MM.1S (cell line): ENCODE measurements at regions not wholly inside any gene's neighbourhood (a gene's known extent, or its start where the extent isn't known, plus 50 kb on each side); places are given as distances from the start of the nearest gene placed in this dataset.

Source experiments
- DNase-seq: peaks from one replicate; pipeline ENCODE4 v3.0.0-alpha.2; 2015
- H2AFZ ChIP-seq: fragments of 300-600 bp; sonication (generic); 2 replicates; pipeline ENCODE4 v1.6.0; 2016; ENCODE audit warnings: antibody characterized with exemption, low read length
- H3F3A ChIP-seq: fragments of 300-600 bp; sonication (generic); 2 replicates; pipeline ENCODE4 v1.6.1; 2016; ENCODE audit warnings: mild to moderate bottlenecking, antibody characterized with exemption, low read length, moderate library complexity, mixed read lengths; ENCODE audit not compliant: insufficient read depth
- H3K27ac ChIP-seq: fragments of 300-600 bp; sonication (generic); 2 replicates; pipeline ENCODE4 v1.5.1; 2016; ENCODE audit warnings: mild to moderate bottlenecking, low read length
- H3K27me3 ChIP-seq: fragments of 300-600 bp; sonication (generic); replicated peaks from 2 replicates; pipeline ENCODE4 v1.6.0; 2016; ENCODE audit warnings: low read length; ENCODE audit not compliant: insufficient read depth
- H3K36me3 ChIP-seq: fragments of 300-600 bp; sonication (generic); replicated peaks from 2 replicates; pipeline ENCODE4 v1.6.1; 2016; ENCODE audit warnings: mild to moderate bottlenecking, low read length, mixed read lengths; ENCODE audit not compliant: insufficient read depth
- H3K4me1 ChIP-seq: fragments of 300-600 bp; sonication (generic); 2 replicates; pipeline ENCODE4 v1.6.1; 2016; ENCODE audit warnings: low read length, mixed read lengths
- H3K4me2 ChIP-seq: fragments of 300-600 bp; sonication (generic); 2 replicates; pipeline ENCODE4 v1.6.0; 2016; ENCODE audit warnings: low read depth, low read length
- H3K4me3 ChIP-seq: fragments of 300-600 bp; sonication (generic); 2 replicates; pipeline ENCODE4 v1.5.1; 2016; ENCODE audit warnings: low read length, mixed read lengths
- H3K79me2 ChIP-seq: fragments of 300-600 bp; sonication (generic); 2 replicates; pipeline ENCODE4 v1.6.1; 2016; ENCODE audit warnings: mixed run types, low read length, mixed read lengths
- H3K9ac ChIP-seq: fragments of 300-600 bp; sonication (generic); 2 replicates; pipeline ENCODE4 v1.6.1; 2016; ENCODE audit warnings: low read length, mixed read lengths
- H3K9me2 ChIP-seq: fragments of 300-600 bp; sonication (generic); replicated peaks from 2 replicates; pipeline ENCODE4 v1.6.1; 2016; ENCODE audit warnings: mild to moderate bottlenecking, low read length, mixed read lengths; ENCODE audit not compliant: insufficient read depth
- H3K9me3 ChIP-seq: fragments of 300-600 bp; sonication (generic); replicated peaks from 2 replicates; pipeline ENCODE4 v1.6.1; 2016; ENCODE audit warnings: mild to moderate bottlenecking, low read length, mixed read lengths; ENCODE audit not compliant: insufficient read depth
- H4K20me1 ChIP-seq: fragments of 300-600 bp; sonication (generic); 2 replicates; pipeline ENCODE4 v1.6.1; 2016; ENCODE audit warnings: mild to moderate bottlenecking, low read length, moderate library complexity, mixed read lengths; ENCODE audit not compliant: insufficient read depth
- EZH2 ChIP-seq: fragments of 300-600 bp; sonication (generic); optimal IDR thresholded peaks from 2 replicates; pipeline ENCODE3; 2017; ENCODE audit warnings: low read depth, mild to moderate bottlenecking, antibody characterized with exemption, low read length, mixed read lengths
- EZH2phosphoT487 ChIP-seq: fragments of 300-600 bp; sonication (generic); IDR thresholded peaks from 2 replicates; pipeline ENCODE4 v1.6.1; 2018; ENCODE audit warnings: antibody characterized with exemption, low read length
- TF ChIP-seq, protein P1 (sequence below): fragments of 300-600 bp; sonication (generic); IDR thresholded peaks from 2 replicates; pipeline ENCODE4 v1.5.1; 2016; ENCODE audit warnings: antibody characterized with exemption, low read length, mixed read lengths

GRCh38 chr4:28879178-28879577, 1841.0 kb upstream of the PCDH7 start:
- Histone ChIP-seq H3K36me3 (no peaks in the 10 kb centered on the region; the same call in 1 of the 2 replicates), H2AFZ (no peak overlapping the region), H3K27me3 (no peaks in the 10 kb centered on the region), H3K4me3 (no peak overlapping the region), H3K9me3 (no peaks in the 10 kb centered on the region), H3K79me2 (no peaks in the 10 kb centered on the region), H3F3A (no peaks in the 10 kb centered on the region), H4K20me1 (no peaks in the 10 kb centered on the region), H3K4me2 (no peak overlapping the region), H3K27ac (no peak overlapping the region), H3K9me2 (no peaks in the 10 kb centered on the region), H3K4me1 (peaks cover 5% of the 10 kb centered on the region; the same call in 1 of the 2 replicates), H3K9ac (no peak overlapping the region)
- no peak for DNase-seq
- TF ChIP-seq, protein P1, sequence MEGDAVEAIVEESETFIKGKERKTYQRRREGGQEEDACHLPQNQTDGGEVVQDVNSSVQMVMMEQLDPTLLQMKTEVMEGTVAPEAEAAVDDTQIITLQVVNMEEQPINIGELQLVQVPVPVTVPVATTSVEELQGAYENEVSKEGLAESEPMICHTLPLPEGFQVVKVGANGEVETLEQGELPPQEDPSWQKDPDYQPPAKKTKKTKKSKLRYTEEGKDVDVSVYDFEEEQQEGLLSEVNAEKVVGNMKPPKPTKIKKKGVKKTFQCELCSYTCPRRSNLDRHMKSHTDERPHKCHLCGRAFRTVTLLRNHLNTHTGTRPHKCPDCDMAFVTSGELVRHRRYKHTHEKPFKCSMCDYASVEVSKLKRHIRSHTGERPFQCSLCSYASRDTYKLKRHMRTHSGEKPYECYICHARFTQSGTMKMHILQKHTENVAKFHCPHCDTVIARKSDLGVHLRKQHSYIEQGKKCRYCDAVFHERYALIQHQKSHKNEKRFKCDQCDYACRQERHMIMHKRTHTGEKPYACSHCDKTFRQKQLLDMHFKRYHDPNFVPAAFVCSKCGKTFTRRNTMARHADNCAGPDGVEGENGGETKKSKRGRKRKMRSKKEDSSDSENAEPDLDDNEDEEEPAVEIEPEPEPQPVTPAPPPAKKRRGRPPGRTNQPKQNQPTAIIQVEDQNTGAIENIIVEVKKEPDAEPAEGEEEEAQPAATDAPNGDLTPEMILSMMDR: no peak
- TF ChIP-seq EZH2phosphoT487 (no peak), EZH2 (no peak)

DNA sequence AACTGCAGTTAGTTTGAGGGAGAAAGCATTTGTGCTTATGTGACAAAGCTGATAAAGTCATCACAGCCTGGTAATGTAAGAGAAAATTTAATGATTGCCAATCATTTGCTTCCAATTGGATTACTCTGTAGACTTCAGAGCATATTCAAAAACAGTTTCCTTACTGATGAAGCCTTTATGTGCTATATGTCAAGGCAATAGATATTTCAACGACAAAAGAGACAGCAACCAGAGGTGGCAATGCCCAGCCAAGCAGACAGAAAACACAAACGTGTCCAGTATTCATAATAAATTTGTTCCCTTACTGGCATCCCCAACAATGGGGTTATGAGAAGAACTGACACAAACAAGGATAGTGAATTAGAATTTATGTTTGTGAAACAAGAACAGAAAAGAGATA, 1840.3 kb upstream of the PCDH7 start:
- Histone ChIP-seq H4K20me1 (no peaks in the 10 kb centered on the region), H3K9ac (no peak overlapping the region)
- DNase-seq: no peak

DNA sequence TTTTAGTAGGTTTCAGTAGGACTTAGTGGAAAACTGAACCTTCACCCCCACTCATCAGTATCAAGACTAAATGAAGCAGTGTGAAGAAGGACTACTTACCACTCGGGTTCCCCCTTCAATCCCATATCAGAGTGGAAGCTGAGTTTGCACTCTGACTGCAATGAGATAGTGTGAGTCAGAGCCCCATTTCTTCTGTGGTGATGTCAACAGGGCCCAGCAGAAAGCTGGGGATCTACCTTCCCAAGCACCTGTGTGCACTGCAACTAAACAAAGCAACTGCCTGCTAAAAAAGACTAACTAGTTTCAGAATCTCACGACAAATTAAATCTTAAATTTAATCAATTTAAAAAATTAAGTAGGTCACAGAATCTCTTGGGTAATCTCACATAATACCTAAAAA, 1837.0 kb upstream of the PCDH7 start:
- Histone ChIP-seq H3K9me3 (no peaks in the 10 kb centered on the region), H3F3A (no peaks in the 10 kb centered on the region), H4K20me1 (no peaks in the 10 kb centered on the region), H3K79me2 (no peaks in the 10 kb centered on the region), H3K4me3 (peak overlapping the region; percentile 31; the same call in 1 of the 2 replicates), H3K4me2 (peak overlapping the region; percentile 39; the same call in 1 of the 2 replicates), H3K9ac (peak overlapping the region; percentile 31), H2AFZ (peak overlapping the region; percentile 41), H3K27me3 (no peaks in the 10 kb centered on the region), H3K9me2 (no peaks in the 10 kb centered on the region), H3K4me1 (peaks cover 5% of the 10 kb centered on the region; the same call in 1 of the 2 replicates), H3K27ac (peak overlapping the region; percentile 71; the same call in 1 of the 2 replicates), H3K36me3 (no peaks in the 10 kb centered on the region; the same call in 1 of the 2 replicates)
- no peak for TF ChIP-seq EZH2
- TF ChIP-seq, protein P1: no peak
- DNase-seq: peak; percentile 86

More for the DNA sequence above, 1840.3 kb upstream of the PCDH7 start:
- TF ChIP-seq EZH2: no peak
- no peak for TF ChIP-seq EZH2phosphoT487
- TF ChIP-seq, protein P1: no peak
- Histone ChIP-seq H3K27me3 (no peaks in the 10 kb centered on the region), H3K27ac (no peak overlapping the region), H3K9me3 (no peaks in the 10 kb centered on the region), H3K9me2 (no peaks in the 10 kb centered on the region), H2AFZ (no peak overlapping the region), H3K79me2 (no peaks in the 10 kb centered on the region), H3K4me1 (peaks cover 5% of the 10 kb centered on the region; the same call in 1 of the 2 replicates), H3K36me3 (no peaks in the 10 kb centered on the region; the same call in 1 of the 2 replicates), H3K4me2 (no peak overlapping the region), H3K4me3 (no peak overlapping the region), H3F3A (no peaks in the 10 kb centered on the region)
